SK-N-SH (cell line): ENCODE measurements at regions not wholly inside any gene's neighbourhood (a gene's known extent, or its start where the extent isn't known, plus 50 kb on each side); places are given as distances from the start of the nearest gene placed in this dataset.

Experiments
- CTCF ChIA-PET: fragments of 300-600, 350-600 bp; formaldehyde crosslinking; extraction: SDS; loops from one replicate; lab custom pipeline; 2021; lab: Yijun Ruan, JAX
- POLR2A ChIA-PET: fragments of 350-600 bp; sonication (Branson Sonifier 250); formaldehyde crosslinking; extraction: SDS; loops from one replicate; lab custom pipeline; 2020; ENCODE audit warnings: antibody characterized with exemption, inconsistent platforms; lab: Yijun Ruan, JAX
- DNase-seq: peaks from one replicate; pipeline ENCODE4 v3.0.0; 2012
- H2AFZ ChIP-seq: fragments of 200-600 bp; sonication (generic); 2 replicates; pipeline ENCODE4 v1.8.1; 2016; ENCODE audit warnings: antibody characterized with exemption, mild to moderate bottlenecking, low read depth
- H3F3A ChIP-seq: fragments of 200-600 bp; sonication (generic); replicated peaks from 2 replicates; pipeline ENCODE3; 2016; ENCODE audit warnings: antibody characterized with exemption, mild to moderate bottlenecking; ENCODE audit not compliant: insufficient read depth
- H3K27ac ChIP-seq, 2 experiments: fragments of 200-500 bp in 1 of 2; fragments of 200-600 bp in 1 of 2; sonication (Bioruptor generic) in 1 of 2; sonication (generic), shearing (Covaris generic) in 1 of 2; 2 replicates each; pipeline versions ENCODE4 v1.5.1 to v1.6.1; 2014 to 2016; ENCODE audit warnings: low read depth in 2 of 2, inconsistent platforms in 1 of 2, low read length in 1 of 2, mild to moderate bottlenecking in 1 of 2, mixed read lengths in 1 of 2
- H3K27me3 ChIP-seq: fragments of 200-600 bp; sonication (generic), shearing (Covaris generic); 2 replicates; pipeline ENCODE4 v1.6.1; 2016; ENCODE audit warnings: mixed run types; ENCODE audit not compliant: insufficient read depth
- H3K36me3 ChIP-seq, 2 experiments: fragments of 200-500 bp in 1 of 2; fragments of 200-600 bp in 1 of 2; sonication (Bioruptor generic) in 1 of 2; sonication (generic) in 1 of 2; replicated peaks in 1 of 2; 2 replicates each; pipeline versions ENCODE3 to v1.5.1; 2014 to 2016; ENCODE audit warnings: low read length in 1 of 2, mild to moderate bottlenecking in 1 of 2; ENCODE audit not compliant: insufficient read depth in 2 of 2, control insufficient read depth in 1 of 2
- H3K4me1 ChIP-seq, 2 experiments: fragments of 200-500 bp in 1 of 2; fragments of 200-600 bp in 1 of 2; sonication (Bioruptor generic) in 1 of 2; sonication (generic), shearing (Covaris generic) in 1 of 2; 2 replicates each; pipeline versions ENCODE4 v1.5.1 to v1.6.1; 2014 to 2016; ENCODE audit warnings: low read depth in 1 of 2, low read length in 1 of 2, mixed run types in 1 of 2; ENCODE audit not compliant: insufficient read depth in 2 of 2, control insufficient read depth in 1 of 2
- H3K4me2 ChIP-seq: fragments of 200-600 bp; sonication (generic), shearing (Covaris generic); 2 replicates; pipeline ENCODE4 v1.6.1; 2017; ENCODE audit warnings: mixed run types
- H3K4me3 ChIP-seq, 2 experiments: fragments of 200-500 bp in 1 of 2; fragments of 200-600 bp in 1 of 2; sonication (Bioruptor generic) in 1 of 2; sonication (generic), shearing (Covaris generic) in 1 of 2; 2 replicates each; pipeline versions ENCODE4 v1.5.1 to v1.8.1; 2014 to 2016; ENCODE audit warnings: low read depth in 2 of 2, inconsistent platforms in 1 of 2, low read length in 1 of 2, mild to moderate bottlenecking in 1 of 2, mixed read lengths in 1 of 2, moderate library complexity in 1 of 2
- H3K79me2 ChIP-seq: fragments of 200-600 bp; sonication (generic); 2 replicates; pipeline ENCODE4 v1.8.1; 2017; ENCODE audit warnings: mild to moderate bottlenecking; ENCODE audit not compliant: insufficient read depth
- H3K9ac ChIP-seq: fragments of 200-600 bp; sonication (generic); 2 replicates; pipeline ENCODE4 v1.6.1; 2017; ENCODE audit warnings: mixed run types
- H3K9me2 ChIP-seq: fragments of 200-600 bp; sonication (generic); 2 replicates; pipeline ENCODE4 v1.6.1; 2017; ENCODE audit warnings: mixed run types
- H3K9me3 ChIP-seq: fragments of 200-600 bp; sonication (generic); 2 replicates; pipeline ENCODE4 v1.6.1; 2017; ENCODE audit warnings: mixed run types, mild to moderate bottlenecking, moderate library complexity
- H4K20me1 ChIP-seq: fragments of 200-600 bp; sonication (generic); 2 replicates; pipeline ENCODE4 v1.6.1; 2017; ENCODE audit warnings: mild to moderate bottlenecking, mixed run types; ENCODE audit not compliant: insufficient read depth
- EP300 ChIP-seq, 2 experiments: IDR thresholded peaks; 2 replicates each; pipeline versions ENCODE4 v1.4.0 to v1.6.1; 2012; ENCODE audit warnings: borderline replicate concordance in 1 of 2, low read depth in 1 of 2, low read length in 1 of 2
- EZH2phosphoT487 ChIP-seq: fragments of 200-600 bp; sonication (generic); IDR thresholded peaks from 2 replicates; pipeline ENCODE4 v1.6.1; 2017; ENCODE audit warnings: low read depth, mixed run types, mild to moderate bottlenecking, antibody characterized with exemption, moderate library complexity, borderline replicate concordance
- JUND ChIP-seq: IDR thresholded peaks from 2 replicates; pipeline ENCODE4 v1.4.0; 2012
- RAD21 ChIP-seq: IDR thresholded peaks from 2 replicates; pipeline ENCODE4 v1.6.1; 2012; ENCODE audit warnings: mild to moderate bottlenecking, low read length
- RCOR1 ChIP-seq: fragments of 150-350 bp; IDR thresholded peaks from 2 replicates; pipeline ENCODE4 v1.6.1; 2017; ENCODE audit warnings: antibody characterized with exemption, low read length
- RFX5 ChIP-seq: IDR thresholded peaks from 2 replicates; pipeline ENCODE4 v1.6.1; 2012; ENCODE audit warnings: mild to moderate bottlenecking, improper control_type of control experiment, low read length
- RXRA ChIP-seq: IDR thresholded peaks from 2 replicates; pipeline ENCODE4 v1.4.0; 2012; ENCODE audit warnings: low read depth, mild to moderate bottlenecking, borderline replicate concordance
- TAF1 ChIP-seq: IDR thresholded peaks from 2 replicates; pipeline ENCODE4 v1.6.1; 2012; ENCODE audit warnings: low read depth, mild to moderate bottlenecking, low read length, moderate library complexity, borderline replicate concordance
- TCF12 ChIP-seq: IDR thresholded peaks from 2 replicates; pipeline ENCODE4 v1.4.0; 2012
- TEAD4 ChIP-seq: IDR thresholded peaks from 2 replicates; pipeline ENCODE4 v1.4.0; 2012; ENCODE audit warnings: mild to moderate bottlenecking, borderline replicate concordance; ENCODE audit not compliant: insufficient read depth
- YY1 ChIP-seq: IDR thresholded peaks from 2 replicates; pipeline ENCODE4 v1.4.0; 2012; ENCODE audit warnings: low read depth, mild to moderate bottlenecking
- ZBTB33 ChIP-seq: IDR thresholded peaks from 2 replicates; pipeline ENCODE4 v1.4.0; 2012; ENCODE audit warnings: low read depth, borderline replicate concordance
- WGBS: methylation state at CpG from one replicate; pipeline ENCODE4 v1.1.6; 2017; ENCODE audit warnings: low lambda C conversion rate; 5-methylcytosine and 5-hydroxymethylcytosine counted together
- TF ChIP-seq, protein P1 (sequence below): IDR thresholded peaks from 2 replicates; pipeline ENCODE4 v1.6.1; 2012; ENCODE audit warnings: mild to moderate bottlenecking, low read depth, low read length, moderate library complexity
- TF ChIP-seq, protein P2 (sequence below): fragments of 150-350 bp; IDR thresholded peaks from 2 replicates; pipeline ENCODE4 v1.6.1; 2017; ENCODE audit warnings: antibody characterized with exemption, low read length, low read depth, borderline replicate concordance

DNA sequence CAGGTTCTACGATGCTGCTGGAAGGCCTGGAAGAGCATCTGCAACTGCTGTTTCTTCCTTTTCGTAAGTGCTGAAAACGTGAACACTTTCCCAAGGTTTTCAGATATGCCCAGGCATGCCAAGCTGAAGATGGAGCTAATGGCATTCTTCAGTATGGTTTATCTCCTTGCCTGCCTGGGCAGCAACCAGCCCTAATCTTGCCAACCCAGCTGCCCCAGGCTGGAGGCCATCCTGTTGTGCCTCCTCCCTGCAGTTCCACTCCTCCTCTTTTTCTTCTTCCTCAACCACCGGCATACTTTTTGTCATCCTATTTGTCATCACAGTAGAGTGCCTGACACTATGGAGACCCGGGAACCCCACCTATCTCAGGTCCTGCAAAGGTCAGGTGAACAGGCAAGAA, 1849.3 kb downstream of the TP53TG3F start:
- no peak overlapping the region for H3K9ac ChIP-seq
- TF ChIP-seq TEAD4, result no peak
- TF ChIP-seq, protein P1, sequence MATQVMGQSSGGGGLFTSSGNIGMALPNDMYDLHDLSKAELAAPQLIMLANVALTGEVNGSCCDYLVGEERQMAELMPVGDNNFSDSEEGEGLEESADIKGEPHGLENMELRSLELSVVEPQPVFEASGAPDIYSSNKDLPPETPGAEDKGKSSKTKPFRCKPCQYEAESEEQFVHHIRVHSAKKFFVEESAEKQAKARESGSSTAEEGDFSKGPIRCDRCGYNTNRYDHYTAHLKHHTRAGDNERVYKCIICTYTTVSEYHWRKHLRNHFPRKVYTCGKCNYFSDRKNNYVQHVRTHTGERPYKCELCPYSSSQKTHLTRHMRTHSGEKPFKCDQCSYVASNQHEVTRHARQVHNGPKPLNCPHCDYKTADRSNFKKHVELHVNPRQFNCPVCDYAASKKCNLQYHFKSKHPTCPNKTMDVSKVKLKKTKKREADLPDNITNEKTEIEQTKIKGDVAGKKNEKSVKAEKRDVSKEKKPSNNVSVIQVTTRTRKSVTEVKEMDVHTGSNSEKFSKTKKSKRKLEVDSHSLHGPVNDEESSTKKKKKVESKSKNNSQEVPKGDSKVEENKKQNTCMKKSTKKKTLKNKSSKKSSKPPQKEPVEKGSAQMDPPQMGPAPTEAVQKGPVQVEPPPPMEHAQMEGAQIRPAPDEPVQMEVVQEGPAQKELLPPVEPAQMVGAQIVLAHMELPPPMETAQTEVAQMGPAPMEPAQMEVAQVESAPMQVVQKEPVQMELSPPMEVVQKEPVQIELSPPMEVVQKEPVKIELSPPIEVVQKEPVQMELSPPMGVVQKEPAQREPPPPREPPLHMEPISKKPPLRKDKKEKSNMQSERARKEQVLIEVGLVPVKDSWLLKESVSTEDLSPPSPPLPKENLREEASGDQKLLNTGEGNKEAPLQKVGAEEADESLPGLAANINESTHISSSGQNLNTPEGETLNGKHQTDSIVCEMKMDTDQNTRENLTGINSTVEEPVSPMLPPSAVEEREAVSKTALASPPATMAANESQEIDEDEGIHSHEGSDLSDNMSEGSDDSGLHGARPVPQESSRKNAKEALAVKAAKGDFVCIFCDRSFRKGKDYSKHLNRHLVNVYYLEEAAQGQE, result no peak
- TF ChIP-seq YY1, result no peak
- no peak for TF ChIP-seq EP300 (IDR thresholded peaks at IDR 0.05; ENCODE audit: borderline replicate concordance in 1 of 2, low read depth in 1 of 2, low read length in 1 of 2)
- no peak for TF ChIP-seq RFX5
- TF ChIP-seq TCF12, result no peak
- TF ChIP-seq RCOR1, result no peak
- TF ChIP-seq RAD21, result no peak
- ChIA-PET POLR2A (no interaction called here), CTCF (no interaction called here)
- H3K4me3 ChIP-seq, result no peak overlapping the region
- no peaks in the 10 kb centered on the region for H4K20me1 ChIP-seq
- no peaks in the 10 kb centered on the region for H3K9me2 ChIP-seq
- no peak overlapping the region for H3K27ac ChIP-seq
- no peak for DNase-seq
- H3K9me3 ChIP-seq, result no peaks in the 10 kb centered on the region
- peaks cover 15% of the 10 kb centered on the region; the same call in 1 of the 2 replicates for H3K27me3 ChIP-seq
- 1% methylated on average over 5 of the region's 5 CpGs for WGBS
- no peak overlapping the region for H3K4me2 ChIP-seq
- no peaks in the 10 kb centered on the region for H3K36me3 ChIP-seq
- no peak overlapping the region for H2AFZ ChIP-seq
- no peaks in the 10 kb centered on the region for H3F3A ChIP-seq
- no peaks in the 10 kb centered on the region for H3K4me1 ChIP-seq
- no peaks in the 10 kb centered on the region for H3K79me2 ChIP-seq

- Histone ChIP-seq H3K9ac (no peak overlapping the region), H3K4me2 (no peak overlapping the region), H3K9me3 (no peaks in the 10 kb centered on the region), H3K27me3 (peaks cover 15% of the 10 kb centered on the region; the same call in 1 of the 2 replicates), H3K36me3 (no peaks in the 10 kb centered on the region), H3K79me2 (no peaks in the 10 kb centered on the region), H2AFZ (no peak overlapping the region), H3K4me3 (no peak overlapping the region), H4K20me1 (no peaks in the 10 kb centered on the region), H3F3A (no peaks in the 10 kb centered on the region), H3K4me1 (no peaks in the 10 kb centered on the region), H3K27ac (no peak overlapping the region), H3K9me2 (no peaks in the 10 kb centered on the region)
- 15% methylated on average over 3 of the region's 3 CpGs for WGBS
- ChIA-PET CTCF (interaction anchor here (0.7 to 1.7 kb wide), 5 partner anchors 11 to 123 kb away, joined by 3 to 5 read pairs (median 4); no protein-coding TSS in a partner anchor), POLR2A (no interaction called here)
- TF ChIP-seq RCOR1, result no peak
- TF ChIP-seq EP300 (IDR thresholded peaks at IDR 0.05; ENCODE audit: borderline replicate concordance in 1 of 2, low read depth in 1 of 2, low read length in 1 of 2), result no peak
- no peak for TF ChIP-seq RAD21
- DNase-seq, result no peak
Measured at GRCh38 chr16:35310999-35311398, 1851.6 kb downstream of the TP53TG3F start.

DNA sequence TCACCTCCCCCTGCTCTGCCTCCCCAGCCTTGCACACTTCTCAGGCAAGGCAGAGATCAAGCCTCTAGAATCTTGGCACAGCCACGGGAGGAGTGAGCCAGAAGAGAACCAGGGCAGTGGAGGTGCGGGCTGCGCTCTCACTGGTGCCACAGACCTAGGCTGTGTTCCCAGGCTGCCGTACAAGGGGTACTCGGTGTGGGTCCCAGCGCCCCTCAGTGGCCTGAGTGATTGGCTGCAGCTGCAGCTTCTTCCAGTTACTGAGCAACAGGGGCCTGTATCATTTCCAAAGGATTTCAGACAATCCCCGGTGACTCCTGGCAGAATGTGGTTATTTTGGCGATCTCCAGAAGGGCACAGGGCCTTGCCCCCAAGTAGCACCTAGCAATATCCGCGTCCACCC, 1852.1 kb downstream of the TP53TG3F start:
- CTCF ChIA-PET, result interaction anchor here (0.6 to 1.7 kb wide), 6 partner anchors 11 to 127 kb away, joined by 3 to 5 read pairs (median 4); no protein-coding TSS in a partner anchor
- no peak overlapping the region for H2AFZ ChIP-seq
- POLR2A ChIA-PET, result no interaction called here
- 3% methylated on average over 6 of the region's 10 CpGs for WGBS
- H3K27ac ChIP-seq, result no peak overlapping the region
- H3K27me3 ChIP-seq, result peaks cover 15% of the 10 kb centered on the region; the same call in 1 of the 2 replicates
- no peaks in the 10 kb centered on the region for H3K9me2 ChIP-seq
- H3K9me3 ChIP-seq, result no peaks in the 10 kb centered on the region
- no peak overlapping the region for H3K9ac ChIP-seq
- H3K36me3 ChIP-seq, result no peaks in the 10 kb centered on the region
- no peaks in the 10 kb centered on the region for H3K4me1 ChIP-seq
- DNase-seq, result peak; percentile 44
- no peaks in the 10 kb centered on the region for H3K79me2 ChIP-seq
- H3K4me3 ChIP-seq, result no peak overlapping the region
- H3K4me2 ChIP-seq, result no peak overlapping the region
- H3F3A ChIP-seq, result no peaks in the 10 kb centered on the region
- H4K20me1 ChIP-seq, result no peaks in the 10 kb centered on the region
- TF ChIP-seq ZBTB33 (no peak), JUND (no peak), RXRA (no peak), TAF1 (no peak), EZH2phosphoT487 (no peak), RFX5 (no peak)
- TF ChIP-seq, protein P2, sequence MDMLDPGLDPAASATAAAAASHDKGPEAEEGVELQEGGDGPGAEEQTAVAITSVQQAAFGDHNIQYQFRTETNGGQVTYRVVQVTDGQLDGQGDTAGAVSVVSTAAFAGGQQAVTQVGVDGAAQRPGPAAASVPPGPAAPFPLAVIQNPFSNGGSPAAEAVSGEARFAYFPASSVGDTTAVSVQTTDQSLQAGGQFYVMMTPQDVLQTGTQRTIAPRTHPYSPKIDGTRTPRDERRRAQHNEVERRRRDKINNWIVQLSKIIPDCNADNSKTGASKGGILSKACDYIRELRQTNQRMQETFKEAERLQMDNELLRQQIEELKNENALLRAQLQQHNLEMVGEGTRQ, result no peak
